Pancreas (tissue), 10 donors: ENCODE measurements at regions not wholly inside any gene's neighbourhood (a gene's known extent, or its start where the extent isn't known, plus 50 kb on each side); places are given as distances from the start of the nearest gene placed in this dataset.

Source experiments
- ATAC-seq, 4 donors: fragments of 200-7000 bp; cut with Tn5 transposase; one replicate each; pipeline versions ENCODE4 v1.8.0 to v1.9.1; 2020; ENCODE audit warnings: mild to moderate bottlenecking in 4 of 4, moderate library complexity in 4 of 4
- DNase-seq, 6 donors: peaks; one replicate each; pipeline ENCODE4 v3.0.0-alpha.2; 2020
- FAIRE-seq: peaks from 2 replicates; lab custom pipeline; 2012; peaks lifted over from hg19 to GRCh38; lab: Jason Lieb, UNC
- H3K27ac ChIP-seq, 4 donors: fragments of 200-600 bp; sonication (generic); 1 replicate in 3 of 4; 2 replicates in 1 of 4; pipeline versions ENCODE4 v1.5.0 to v1.8.0; 2020
- H3K27me3 ChIP-seq, 4 donors: fragments of 200-600 bp; one replicate each; pipeline ENCODE4 v1.8.0; 2021
- H3K36me3 ChIP-seq, 3 donors: fragments of 200-600 bp; sonication (generic) in 1 of 3; one replicate each; pipeline versions ENCODE4 v1.5.0 to v1.8.0; 2020 to 2021
- H3K4me1 ChIP-seq, 3 donors: fragments of 200-600 bp; one replicate each; pipeline ENCODE4 v1.8.0; 2021
- H3K4me3 ChIP-seq, 4 donors: fragments of 200-600 bp; sonication (generic) in 2 of 4; one replicate each; pipeline versions ENCODE4 v1.5.0 to v1.8.0; 2020 to 2021
- H3K9me3 ChIP-seq, 4 donors: fragments of 200-600 bp; one replicate each; pipeline ENCODE4 v1.8.0; 2021
- CTCF ChIP-seq, 4 donors: fragments of 200-600 bp; sonication (generic) in 3 of 4; IDR thresholded peaks; one replicate each; pipeline versions ENCODE4 v1.5.0 to v1.8.0; 2021; ENCODE audit warnings: antibody characterized with exemption in 4 of 4
- WGBS, 2 donors: extraction: QIAGEN DNeasy Blood & Tissue Kit; methylation state at CpG; one replicate each; pipeline ENCODE4 v1.1.7; 2013; 5-methylcytosine and 5-hydroxymethylcytosine counted together
- intact Hi-C, 3 donors: fragments of 100-400 bp; cut with DNase I; formaldehyde crosslinking; loops; one replicate each; pipeline versions ENCODE4 v1.11.1 to v1.14.2; 2022
- donor health status: healthy with polysubstance abuse.
- donor health status: DM: no; HTN: no; CAD: no; lungs with moderate emphysema.
- donor health status: DM: no; HTN: no; CAD: no.
- donor health status: control.
- donor health status: control.
- donor health status: Bipolar disorder and iron deficiency.
- donor health status: DM: yes; HTN: yes; CAD: no.
- donor health status: DM: no; HTN: no; CAD: no.
- donor health status: DM: no; HTN: no; CAD: no.
- donor health status: DM: yes; HTN: yes; CAD: no.

DNA sequence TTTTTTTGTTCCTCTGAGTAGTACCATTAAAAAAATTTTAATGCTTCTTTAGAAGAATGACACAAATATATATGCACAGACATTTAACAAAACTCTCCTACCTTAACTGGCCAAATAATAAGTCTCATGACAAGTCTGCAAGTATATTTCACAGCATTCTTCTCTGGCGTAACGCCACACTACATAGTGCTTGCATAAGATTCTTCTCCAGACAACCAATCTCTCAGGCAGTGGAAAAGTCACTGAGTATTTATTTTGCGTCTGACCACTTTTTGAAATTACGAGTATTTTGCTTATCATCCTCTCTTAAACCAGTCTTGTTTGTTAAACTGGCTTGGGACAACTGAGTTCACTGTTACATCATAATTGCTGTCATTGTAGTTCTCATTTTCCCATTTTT lies 749.2 kb downstream of the ADCYAP1 start:
- no peak overlapping the region for H3K4me3 ChIP-seq
- intact Hi-C loops = no loop called here
- no peak for ATAC-seq
- TF ChIP-seq CTCF (IDR thresholded peaks at IDR 0.05) = no peak
- no peaks in the 10 kb centered on the region for H3K9me3 ChIP-seq
- no peaks in the 10 kb centered on the region for H3K4me1 ChIP-seq
- H3K36me3 ChIP-seq = no peaks in the 10 kb centered on the region
- H3K27ac ChIP-seq = no peak overlapping the region
- 57 to 64% methylated on average over 4 of the region's 4 CpGs for WGBS, 2 donors
- DNase-seq = no peak
- no peak for FAIRE-seq
- no peaks in the 10 kb centered on the region for H3K27me3 ChIP-seq

- no peak for DNase-seq
- Histone ChIP-seq H3K27me3 (no peaks in the 10 kb centered on the region), H3K27ac (no peak overlapping the region), H3K36me3 (no peaks in the 10 kb centered on the region), H3K9me3 (no peaks in the 10 kb centered on the region), H3K4me3 (no peak overlapping the region), H3K4me1 (no peaks in the 10 kb centered on the region)
- TF ChIP-seq CTCF (IDR thresholded peaks at IDR 0.05) = no peak
- intact Hi-C loops = no loop called here
- no peak for FAIRE-seq
- no peak for ATAC-seq
- 89 to 100% methylated on average over 1 of the region's 1 CpG for WGBS, 2 donors
Observed at GRCh38 chr18:1657876-1658275, 753.2 kb downstream of the ADCYAP1 start.

- ATAC-seq = peak in 1 of 4 donors; percentile 24
- no peak overlapping the region for H3K27ac ChIP-seq
- no peak overlapping the region for H3K4me3 ChIP-seq
- H3K27me3 ChIP-seq = no peaks in the 10 kb centered on the region
- H3K36me3 ChIP-seq = no peaks in the 10 kb centered on the region
- DNase-seq = no peak
- H3K4me1 ChIP-seq = no peaks in the 10 kb centered on the region
- H3K9me3 ChIP-seq = no peaks in the 10 kb centered on the region
- intact Hi-C loops = no loop called here
- no peak for TF ChIP-seq CTCF (IDR thresholded peaks at IDR 0.05)
- 60 to 65% methylated on average over 9 of the region's 9 CpGs for WGBS, 2 donors
- FAIRE-seq = no peak
Observed at GRCh38 chr18:1658908-1659566, 754.4 kb downstream of the ADCYAP1 start.

GRCh38 chr18:1663879-1664705 lies 759.4 kb downstream of the ADCYAP1 start:
- Histone ChIP-seq H3K4me1 (peaks cover 0 to 11% (median 9%) of the 10 kb centered on the region in 3 donors), H3K27me3 (no peaks in the 10 kb centered on the region), H3K4me3 (no peak overlapping the region), H3K27ac (no peak overlapping the region), H3K9me3 (no peaks in the 10 kb centered on the region), H3K36me3 (no peaks in the 10 kb centered on the region)
- no peak for FAIRE-seq
- peak; percentile 70 to 90 (median 86) for ATAC-seq
- 36 to 44% methylated on average over 12 of the region's 12 CpGs for WGBS, 2 donors
- peak; percentile 32 to 83 (median 56) for DNase-seq
- TF ChIP-seq CTCF (IDR thresholded peaks at IDR 0.05) = peak; percentile 43 to 64 (median 57)
- intact Hi-C loops = no loop called here

- intact Hi-C loops = no loop called here
- DNase-seq (no peak), FAIRE-seq (no peak), ATAC-seq (peak; percentile 53 to 88 (median 72))
- H3K9me3 ChIP-seq = no peaks in the 10 kb centered on the region
- no peaks in the 10 kb centered on the region for H3K27me3 ChIP-seq
- no peak overlapping the region for H3K27ac ChIP-seq
- H3K4me3 ChIP-seq = no peak overlapping the region
- peaks cover 0 to 11% (median 9%) of the 10 kb centered on the region in 3 donors for H3K4me1 ChIP-seq
- TF ChIP-seq CTCF (IDR thresholded peaks at IDR 0.05) = no peak
- H3K36me3 ChIP-seq = no peaks in the 10 kb centered on the region
- WGBS, 2 donors = 2 to 13% methylated on average over 1 of the region's 1 CpG
Observed at GRCh38 chr18:1665079-1665478, 760.4 kb downstream of the ADCYAP1 start.
